NCI-H774 (cell line): ENCODE measurements at regions not wholly inside any gene's neighbourhood (a gene's known extent, or its start where the extent isn't known, plus 50 kb on each side); places are given as distances from the start of the nearest gene placed in this dataset.
"Not testable (repeated sequence)": the region's sequence is repeated elsewhere in the genome, so short reads cannot be mapped to it uniquely, and the experiment has no call there.

Experiments used
- DNase-seq: peaks from one replicate; lab custom pipeline; 2025; lab: John Stamatoyannopoulos, UW

DNA sequence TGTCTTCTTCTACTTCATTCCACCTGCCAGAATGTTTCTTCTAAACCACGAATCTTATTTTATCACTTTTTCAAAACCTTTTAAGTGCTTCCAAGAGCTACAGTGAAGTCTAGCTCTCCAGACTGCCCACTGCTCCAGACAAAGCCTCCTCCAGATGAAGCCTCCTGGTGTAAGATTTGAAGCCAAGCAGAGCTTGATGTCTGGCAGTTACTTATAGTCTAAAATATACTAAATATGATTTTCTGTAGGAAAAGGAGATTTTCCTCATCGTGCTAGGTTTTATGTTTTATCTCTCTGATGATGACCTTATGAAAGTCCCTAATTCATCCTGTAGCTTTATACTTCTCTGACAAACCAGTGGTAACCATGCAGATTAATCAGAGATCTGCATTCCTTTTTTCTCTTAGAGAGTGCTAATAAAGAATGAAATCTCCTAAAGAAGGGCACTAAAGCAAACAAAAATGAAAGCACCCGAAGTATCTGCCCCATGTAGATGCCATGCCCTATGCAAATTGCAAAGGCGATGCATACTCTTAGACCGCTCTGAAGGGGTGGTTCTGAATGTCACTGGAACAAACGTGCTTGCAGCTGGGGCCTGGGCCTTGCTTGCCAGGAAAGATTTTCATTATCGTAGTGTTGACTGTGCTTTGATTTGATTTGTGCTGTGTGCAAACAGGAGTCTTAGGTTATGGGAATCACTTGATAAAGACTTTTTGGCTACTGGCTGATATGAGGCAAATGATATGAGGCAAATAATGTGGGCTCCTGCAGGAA lies 314.2 kb downstream of the PID1 start:
- no peak for DNase-seq

DNA sequence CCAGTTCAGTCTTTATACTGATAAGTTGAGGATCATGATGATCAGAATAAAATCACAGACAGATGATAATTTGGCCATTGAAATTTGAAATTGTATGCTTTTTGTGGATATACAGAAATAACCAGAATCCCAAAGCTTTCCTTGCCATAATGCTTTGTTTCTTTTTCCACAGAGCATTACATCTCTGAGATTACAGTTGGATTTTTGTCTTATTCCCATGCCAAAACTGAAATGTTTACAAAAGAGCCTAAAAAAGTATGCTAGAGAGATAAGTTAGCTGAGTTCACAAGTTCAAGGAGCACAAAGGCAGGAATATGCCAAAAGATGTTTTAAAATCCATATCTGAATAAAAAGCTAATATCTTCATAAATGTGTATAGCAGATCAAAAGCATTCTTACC lies 321.3 kb downstream of the PID1 start:
- DNase-seq: no peak

DNA sequence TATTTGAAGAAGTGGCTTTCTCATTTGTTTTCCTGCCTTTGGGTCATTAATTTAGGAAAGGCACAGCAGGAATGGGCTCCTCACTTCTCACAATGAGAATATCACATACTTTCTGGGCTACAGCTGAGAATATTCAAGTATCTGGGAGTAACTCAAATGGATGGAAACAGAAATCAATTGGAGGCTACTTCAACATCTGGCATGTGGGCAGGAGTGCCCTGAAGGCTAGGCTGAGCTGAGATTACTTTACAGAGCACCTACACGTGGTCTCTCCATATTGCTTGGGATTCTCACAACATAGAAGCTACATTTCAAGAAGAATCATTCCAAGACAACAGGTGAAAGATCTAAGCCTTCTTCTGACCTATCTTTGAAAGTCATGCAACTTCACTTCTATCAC lies 325.4 kb downstream of the PID1 start:
- DNase-seq: no peak

DNA sequence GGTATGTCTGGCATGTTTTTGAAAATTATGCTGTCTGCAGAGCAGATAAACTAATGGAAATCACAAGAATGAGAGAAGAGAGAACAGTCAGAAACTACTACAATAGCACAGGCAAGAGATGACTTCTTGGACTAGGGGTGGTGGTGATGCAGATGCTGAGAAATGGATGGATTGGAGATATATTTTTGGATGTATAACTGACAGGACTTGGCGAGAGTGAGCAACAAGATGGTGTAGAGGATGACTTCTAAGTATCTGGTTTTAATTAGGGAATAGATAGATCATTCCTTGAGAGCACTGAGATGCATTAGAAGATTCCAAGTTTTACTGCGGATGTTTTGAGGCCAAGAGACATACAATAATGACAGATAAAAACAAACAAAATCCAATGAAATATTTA lies 328.2 kb downstream of the PID1 start:
- DNase-seq: no peak

DNA sequence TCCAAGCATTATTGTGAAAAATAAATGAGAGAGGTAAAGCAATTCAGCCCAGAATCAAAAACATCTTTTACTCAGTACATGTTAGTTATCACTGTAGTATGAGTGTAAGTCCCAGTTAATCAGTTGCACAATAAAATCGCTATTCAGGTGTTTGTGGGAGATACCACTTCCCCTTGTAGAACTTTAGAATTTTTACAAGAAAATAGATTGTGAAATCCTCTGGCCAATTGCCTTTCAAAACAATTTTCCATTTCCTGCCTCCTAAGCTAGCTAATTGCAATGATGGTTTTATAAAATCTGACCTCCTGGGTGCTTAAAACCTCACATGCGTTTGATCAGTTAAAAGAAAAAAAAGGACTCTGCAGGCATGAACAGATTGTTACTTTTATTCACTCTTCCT lies 332.5 kb downstream of the PID1 start:
- DNase-seq: no peak

DNA sequence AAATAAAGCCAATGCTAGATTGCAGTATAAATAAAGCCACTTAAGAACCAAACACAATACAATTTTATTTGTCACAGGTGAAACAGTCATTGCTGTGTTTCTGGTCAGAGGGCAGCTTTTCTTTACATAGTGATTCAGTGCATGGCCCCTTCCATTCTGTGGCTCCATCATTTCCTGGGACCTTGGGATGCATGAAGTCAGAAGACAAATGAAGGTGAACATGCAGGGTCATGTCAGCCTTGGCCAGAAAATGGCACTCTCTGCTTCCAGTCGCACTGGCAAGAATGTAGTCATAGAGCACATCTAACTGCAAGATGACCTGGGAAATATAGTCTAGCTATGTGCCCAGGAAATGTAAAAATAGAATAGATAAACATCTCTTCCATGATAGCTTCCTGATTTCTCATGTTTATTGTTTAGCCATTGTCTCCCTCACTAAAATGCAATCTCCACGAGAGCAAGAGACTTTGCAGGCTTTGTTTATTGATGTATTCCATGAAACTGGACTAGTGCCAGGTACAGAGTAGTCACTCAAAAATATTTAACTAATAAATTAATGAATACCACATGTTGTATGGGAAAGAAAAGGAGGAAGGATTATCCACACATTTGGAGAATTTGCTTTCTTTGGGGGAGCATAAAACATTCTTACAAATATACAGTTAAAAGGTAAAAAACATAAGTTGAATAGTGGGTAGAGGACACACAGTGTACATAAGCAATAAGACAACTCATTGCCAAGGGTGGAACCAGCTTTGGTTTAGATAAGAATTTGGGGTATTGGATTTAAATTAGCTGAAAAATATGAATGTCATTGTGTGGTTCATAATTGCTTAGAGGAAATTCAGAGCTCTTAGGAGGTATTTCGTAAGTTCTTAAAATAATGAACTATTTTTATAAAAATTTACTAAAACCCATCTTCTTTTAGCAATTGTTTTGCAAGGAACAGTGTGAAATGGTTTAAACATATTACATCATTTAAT lies 343.8 kb downstream of the PID1 start:
- DNase-seq: no peak

DNA sequence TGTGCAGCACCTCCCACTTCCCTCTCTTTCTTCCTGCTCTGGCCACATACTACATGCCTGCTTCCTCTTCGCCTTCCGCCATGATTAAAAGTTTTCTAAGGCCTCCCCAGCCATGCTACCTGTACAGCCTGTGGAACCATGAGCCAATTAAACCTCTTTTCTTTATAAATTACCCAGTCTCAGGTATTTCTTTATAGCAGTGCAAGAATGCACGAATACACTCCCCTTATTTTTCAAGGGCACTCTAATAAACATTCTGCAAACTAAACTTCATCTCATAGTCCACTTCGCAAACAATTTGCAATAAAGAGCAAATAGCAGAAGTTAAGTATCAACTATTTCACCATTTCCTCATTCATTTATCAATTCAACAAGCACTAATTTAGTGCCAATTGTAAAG lies 351.3 kb downstream of the PID1 start:
- no peak for DNase-seq

DNA sequence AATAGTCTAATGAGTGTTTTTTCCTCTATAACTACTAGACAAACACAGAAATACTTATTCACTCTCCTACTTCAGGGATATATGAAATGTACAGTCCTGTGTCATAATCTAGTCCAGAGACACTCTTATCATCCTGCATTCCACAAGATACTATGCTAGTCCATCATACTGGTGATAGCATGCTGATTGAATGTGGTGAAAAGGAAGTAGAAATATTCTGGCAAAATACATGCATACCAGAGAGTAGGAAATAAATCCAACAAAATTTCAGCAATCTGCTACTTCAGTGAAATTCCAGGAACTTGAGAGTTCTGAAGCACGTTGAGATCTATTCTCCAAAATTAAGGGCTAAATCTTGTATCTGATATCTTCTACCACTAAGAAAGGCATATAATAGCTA lies 353.9 kb downstream of the PID1 start:
- DNase-seq: no peak

DNA sequence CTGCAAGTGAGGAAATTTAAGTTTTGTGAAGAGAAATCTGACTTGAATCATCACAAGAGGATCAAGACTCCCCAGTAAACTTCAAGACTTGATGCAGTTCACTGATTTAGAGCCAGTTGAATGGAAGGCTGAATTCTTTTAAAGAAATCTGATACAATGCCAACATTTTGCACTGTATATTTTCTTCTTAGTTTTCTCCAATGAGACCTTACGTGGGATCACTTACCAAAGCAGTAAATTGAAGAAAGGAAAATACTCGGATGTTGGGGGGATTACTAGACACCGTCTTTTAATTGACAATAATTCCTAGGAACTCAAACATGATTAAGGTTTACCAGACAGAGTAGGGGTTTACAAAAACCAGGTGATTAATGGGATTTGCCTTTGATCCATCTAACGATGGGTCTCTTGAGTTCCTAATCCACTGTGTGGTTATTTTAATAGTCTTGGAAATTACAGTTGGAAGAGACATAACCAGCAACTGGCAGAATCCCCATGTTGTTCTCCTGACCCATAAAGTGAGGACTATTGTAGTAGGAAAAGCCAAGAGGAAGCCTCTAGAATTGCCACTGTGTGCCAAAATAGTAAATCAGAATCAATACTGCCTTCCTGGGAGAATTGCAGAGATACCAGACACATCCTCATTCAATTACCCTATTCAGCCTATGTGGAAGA lies 354.5 kb downstream of the PID1 start:
- DNase-seq: no peak

DNA sequence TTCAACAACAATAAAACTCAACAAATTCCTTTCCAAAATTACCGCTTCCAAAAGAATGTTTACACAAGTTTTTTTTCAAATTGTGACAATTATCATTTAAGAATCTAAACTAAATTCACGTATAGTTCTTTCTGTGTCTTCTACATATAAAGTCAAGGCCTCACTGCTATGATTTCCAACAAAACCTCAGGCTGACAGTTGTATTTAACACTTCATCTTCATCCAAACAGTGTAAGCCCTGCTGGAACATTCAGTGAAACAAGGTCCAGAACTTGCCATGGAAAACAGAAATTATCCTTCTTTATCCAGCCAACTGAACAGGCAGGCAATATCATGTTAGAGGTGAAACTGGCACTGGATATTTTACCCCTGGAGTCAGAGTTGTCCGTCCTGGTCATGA lies 357.9 kb downstream of the PID1 start:
- no peak for DNase-seq

DNA sequence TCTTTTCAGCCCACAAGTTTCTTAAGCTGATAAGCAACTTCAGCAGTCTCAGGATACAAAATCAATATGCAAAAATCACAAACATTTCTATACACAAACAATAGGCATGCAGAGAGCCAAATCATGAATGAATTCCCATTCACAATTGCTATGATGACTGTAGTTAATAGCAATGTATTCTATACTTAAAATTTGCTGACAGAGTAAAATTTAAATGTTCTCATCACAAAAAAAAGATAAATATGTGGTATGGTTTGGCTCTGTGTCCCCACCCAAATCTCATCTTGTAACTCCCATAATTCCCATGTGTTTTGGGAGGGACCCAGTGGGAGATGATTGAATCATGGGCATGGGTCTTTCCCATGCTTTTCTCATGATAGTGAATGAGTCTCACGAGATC lies 360.2 kb downstream of the PID1 start:
- not testable (repeated sequence) for DNase-seq

DNA sequence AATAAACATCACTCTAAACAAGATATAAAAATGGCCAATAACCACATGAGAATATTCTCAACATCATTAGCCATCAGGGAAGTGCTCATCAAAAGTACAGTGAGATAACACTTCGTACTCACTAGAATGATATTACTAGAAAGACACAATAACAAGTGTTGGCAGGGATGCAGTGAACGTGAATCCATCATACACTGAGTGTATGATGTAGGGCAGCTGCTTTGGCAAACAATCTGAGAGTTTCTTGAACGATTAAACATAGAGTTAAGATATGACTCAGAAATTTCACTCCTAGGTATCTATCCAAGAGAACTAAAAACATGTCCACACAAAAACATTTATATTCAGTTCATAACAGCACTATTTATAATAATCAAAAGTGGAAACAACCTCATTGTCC lies 368.9 kb downstream of the PID1 start:
- no peak for DNase-seq

DNA sequence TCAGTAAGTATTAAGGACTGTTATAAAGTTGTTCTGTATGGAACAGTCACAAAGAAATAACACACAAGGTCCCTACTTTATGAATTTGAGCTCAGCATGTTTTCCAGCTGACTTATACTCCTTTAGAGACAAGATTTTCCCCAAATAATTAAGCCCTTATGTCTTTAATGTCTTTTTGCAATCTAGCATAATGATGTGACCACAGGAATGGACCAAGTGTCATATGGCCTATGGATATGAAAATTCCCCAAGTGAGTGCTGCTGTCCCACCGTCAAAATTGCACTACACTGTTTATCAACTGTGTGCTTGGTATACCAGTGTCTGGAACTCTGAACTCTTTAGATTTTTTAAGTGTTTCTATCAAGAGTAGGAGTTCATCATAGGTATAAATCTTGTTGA lies 369.6 kb downstream of the PID1 start:
- DNase-seq: no peak

DNA sequence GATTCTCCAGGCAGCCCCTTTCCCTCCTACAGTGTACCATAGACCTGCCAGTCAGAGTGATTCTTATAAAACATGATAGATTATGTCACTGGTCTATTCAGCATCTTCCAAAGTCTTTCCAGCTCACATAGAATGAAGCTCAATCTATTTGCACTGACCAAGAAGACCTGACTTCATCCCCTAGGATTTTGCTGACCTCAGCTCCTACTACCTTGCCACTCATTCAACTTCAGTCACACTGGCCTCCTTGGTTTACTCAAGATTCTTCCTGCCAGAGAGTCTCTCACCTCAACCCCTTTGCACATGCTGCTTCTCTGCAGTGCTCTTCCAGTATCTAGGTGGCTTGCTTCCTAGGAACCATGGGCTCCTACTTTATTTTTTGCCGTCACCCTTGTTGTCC lies 392.9 kb downstream of the PID1 start:
- DNase-seq: no peak

DNA sequence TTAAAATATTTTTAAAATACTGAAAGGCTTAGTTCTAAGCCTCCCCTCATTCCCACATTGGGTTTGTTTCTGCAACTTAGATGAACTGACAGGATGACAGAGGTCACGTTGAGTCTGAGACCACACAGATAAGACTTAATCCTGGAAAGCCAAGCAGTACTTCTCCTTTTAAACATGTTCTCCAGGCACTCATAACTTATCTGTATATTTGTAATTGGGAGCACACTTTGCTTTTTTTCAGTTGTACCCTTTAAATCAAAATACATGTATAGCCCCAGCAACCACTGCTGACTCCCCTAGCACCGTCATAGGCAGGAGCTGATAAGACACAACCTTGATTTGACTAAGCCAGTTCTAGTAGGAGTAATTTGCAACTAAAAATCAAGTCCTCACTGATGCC lies 394.8 kb downstream of the PID1 start:
- DNase-seq: no peak

DNA sequence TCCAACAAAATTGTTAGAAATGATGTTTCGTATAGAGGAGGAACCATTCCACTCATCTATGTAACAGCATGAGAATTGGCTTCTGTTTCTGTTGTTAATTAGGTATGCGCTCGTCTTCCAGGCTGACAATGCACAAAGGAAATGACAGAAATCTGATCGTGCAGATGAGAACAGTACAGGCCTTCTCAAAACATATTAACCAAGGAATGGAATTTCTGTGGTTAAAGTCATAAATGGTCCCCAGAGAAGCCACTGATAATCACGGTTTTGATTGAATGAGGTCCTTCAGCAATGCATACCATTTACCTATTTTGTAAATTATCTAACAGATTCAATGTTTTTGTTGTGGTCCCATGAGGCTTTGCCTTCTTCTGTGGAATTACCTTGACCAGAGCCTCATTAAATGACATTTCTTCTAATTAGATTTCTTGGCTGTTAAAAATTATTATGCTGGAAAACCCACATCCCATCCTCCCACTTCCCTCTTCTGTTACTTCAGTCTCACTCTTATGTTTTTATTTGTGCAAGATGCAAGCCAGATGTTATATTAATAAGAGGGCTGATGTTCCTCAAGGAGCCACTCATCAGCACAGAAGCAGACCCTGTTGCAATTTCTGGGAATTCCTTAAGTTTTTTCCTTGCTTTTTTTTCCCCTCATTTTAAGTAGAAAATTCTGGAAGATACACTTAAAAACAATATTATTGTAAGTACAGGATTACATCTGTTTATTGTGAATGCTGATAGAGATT lies 395.8 kb downstream of the PID1 start:
- no peak for DNase-seq

DNA sequence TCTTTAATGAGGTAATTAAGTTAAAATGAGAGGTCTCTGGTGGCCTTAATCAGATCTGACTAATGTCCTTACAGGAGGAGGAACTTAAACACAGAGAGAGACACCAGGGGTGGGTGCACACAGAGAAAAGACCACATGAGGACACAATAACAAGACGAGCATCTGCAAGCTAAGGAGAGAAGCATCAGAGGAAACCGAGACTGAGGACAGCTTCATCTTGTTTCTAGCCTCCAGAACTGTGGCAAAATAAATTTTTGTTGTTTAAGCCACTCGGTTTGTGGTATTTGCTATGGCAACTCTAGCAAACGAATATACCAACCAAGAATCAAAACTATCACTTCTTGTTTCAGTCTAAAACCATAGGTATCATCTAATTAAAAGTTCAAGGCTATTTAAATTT lies 400.1 kb downstream of the PID1 start:
- DNase-seq: no peak

DNA sequence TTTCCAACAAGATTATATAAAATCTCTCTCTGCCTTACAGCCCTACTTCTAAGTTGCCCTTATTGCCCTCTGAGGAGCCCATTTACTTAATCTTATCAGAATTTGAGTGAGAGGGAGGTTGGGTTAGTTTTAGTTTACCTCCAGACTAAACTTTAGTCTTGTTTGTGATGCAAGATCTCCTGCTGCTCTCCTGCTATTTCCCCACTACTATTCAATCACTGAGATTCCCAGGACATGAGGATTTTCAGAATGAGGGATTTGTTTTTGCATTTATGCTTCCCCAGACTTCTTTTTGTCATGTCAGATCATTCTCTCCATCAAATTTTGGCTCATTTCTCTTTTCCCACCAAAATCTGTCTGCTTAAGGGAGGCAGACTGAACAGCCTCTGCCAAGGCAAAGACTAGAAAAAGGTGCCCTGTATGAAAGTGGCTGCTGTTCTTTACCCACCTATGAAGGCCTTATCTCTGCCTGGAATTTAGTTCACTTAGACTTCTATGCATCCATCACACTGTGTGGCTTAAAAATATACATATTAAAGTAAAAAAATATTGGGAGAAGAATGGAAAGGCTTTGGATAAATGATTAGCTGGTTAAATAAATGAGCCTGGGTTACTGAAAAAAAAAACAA lies 401.3 kb downstream of the PID1 start:
- DNase-seq: no peak

DNA sequence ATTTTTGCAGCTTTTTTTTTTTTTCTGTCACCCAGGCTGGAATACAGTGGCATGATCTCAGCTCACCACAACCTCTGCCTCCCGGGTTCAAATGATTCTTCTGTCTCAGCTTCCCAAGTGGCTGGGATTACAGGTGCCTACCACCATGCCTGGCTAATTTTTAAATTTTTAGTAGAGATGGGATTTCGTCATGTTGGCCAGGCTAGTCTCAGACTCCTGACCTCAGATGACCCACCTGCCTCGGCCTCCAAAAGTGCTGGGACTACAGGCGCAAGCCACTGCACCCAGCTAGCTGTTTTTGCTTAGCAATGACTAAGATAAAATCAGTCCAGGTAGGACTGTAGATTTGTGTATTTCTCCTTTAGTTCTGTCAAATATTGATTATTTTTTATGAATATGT lies 403.7 kb downstream of the PID1 start:
- no peak for DNase-seq

DNA sequence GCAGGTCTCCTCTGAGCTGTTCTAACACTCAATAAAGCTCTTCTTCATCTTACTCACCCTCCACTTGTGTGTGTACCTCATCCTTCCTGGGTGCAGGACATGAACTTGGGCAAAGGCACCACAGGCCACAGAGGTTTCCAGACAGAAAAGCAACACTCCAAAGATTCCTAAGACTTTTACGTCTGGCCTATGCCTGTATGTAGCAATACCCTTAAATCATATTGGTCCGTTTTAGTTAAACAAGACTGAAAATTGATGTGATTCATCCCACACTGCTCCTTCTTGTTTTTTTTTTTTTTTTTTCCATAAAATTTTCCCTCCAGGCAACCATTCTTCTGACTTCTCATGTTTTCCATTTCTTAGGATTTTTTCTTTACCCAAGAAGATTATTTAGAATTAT lies 404.3 kb downstream of the PID1 start:
- no peak for DNase-seq

DNA sequence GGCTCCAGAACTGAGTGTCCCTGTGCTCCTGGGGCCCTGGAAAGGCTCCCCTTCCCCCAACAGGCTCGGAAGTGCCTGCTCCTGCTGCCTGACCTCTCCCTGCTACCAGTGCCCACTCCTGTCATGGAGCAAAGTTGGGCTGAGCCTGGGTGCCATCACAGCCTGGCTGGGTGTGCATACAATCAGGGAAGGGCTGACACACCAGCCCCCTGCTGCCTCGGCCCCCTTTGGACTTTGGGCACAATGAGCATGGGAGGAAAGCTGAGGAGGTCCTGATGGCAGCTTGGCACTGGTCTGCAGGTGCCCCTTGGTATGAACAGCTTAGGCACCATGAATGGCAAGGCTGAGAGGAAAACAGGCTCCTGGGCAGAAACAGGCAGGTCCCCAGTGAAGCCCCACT lies 405.0 kb downstream of the PID1 start:
- no peak for DNase-seq

DNA sequence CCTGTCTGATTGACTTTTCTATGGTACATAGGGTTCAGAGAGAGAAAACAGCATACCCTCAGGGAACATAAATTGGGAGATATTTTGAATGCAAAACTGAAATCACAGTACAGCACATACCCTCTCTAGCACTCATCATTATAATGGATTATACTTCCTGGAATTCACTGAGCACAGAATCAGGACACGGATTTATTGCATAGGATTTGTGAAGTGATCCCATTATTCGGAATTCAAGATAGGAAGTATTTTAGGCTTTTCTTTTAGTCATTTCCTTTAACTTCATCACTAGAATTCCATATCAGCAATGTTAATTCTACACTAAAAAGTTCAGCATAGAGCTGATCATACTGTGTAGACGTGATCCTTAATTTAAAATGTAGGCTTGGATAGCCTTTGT lies 407.0 kb downstream of the PID1 start:
- DNase-seq: no peak
